ENCODE measurements at regions not wholly inside any gene's neighbourhood (a gene's known extent, or its start where the extent isn't known, plus 50 kb on each side); places are given as distances from the start of the nearest gene placed in this dataset.

DNA sequence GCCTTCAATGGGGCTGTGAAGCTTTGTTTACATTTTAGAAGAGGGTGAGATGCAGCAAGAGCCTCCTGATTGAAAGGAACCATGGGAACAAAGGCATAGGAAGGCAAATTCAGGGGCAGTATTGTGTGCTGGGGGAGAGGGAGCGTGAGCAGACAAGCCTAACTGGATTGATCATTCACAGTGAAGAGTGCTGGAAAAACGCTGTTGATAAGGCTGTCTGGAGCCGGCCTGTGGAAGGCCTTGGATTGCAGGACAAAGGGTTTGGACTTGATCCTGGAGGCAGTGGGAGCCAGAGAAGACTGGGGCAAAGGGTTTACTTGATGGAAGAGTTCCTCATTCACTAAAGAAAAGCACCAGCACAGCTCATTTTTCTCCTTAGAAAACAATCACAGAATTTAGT lies 160.5 kb downstream of the PAH start:
- TF ChIP-seq POLR2A (IDR thresholded peaks at IDR 0.05; ENCODE audit: low read length) = no peak
- TF ChIP-seq GATA1 (IDR thresholded peaks at IDR 0.05; ENCODE audit: low read depth, low read length) = no peak

All from erythroblast (primary cell).